ENCODE measurements at regions not wholly inside any gene's neighbourhood (a gene's known extent, or its start where the extent isn't known, plus 50 kb on each side); places are given as distances from the start of the nearest gene placed in this dataset.

GRCh38 chr2:11099122-11100065 is 55.9 kb upstream of the SLC66A3 start:
- no peak for ATAC-seq
- DNase-seq: peak; percentile 31
- Histone ChIP-seq H3K4me1 (no peaks in the 10 kb centered on the region), H3K9me3 (no peaks in the 10 kb centered on the region), H3K27ac (no peak overlapping the region), H3K4me3 (no peak overlapping the region), H3K36me3 (no peaks in the 10 kb centered on the region), H3K27me3 (no peaks in the 10 kb centered on the region)
- no peak for TF ChIP-seq CTCF (IDR thresholded peaks at IDR 0.05)
- intact Hi-C loops (cut with DNase I): no loop called here

- no peak for TF ChIP-seq CTCF (IDR thresholded peaks at IDR 0.05)
- H3K4me1 ChIP-seq: no peaks in the 10 kb centered on the region
- no peak overlapping the region for H3K27ac ChIP-seq
- intact Hi-C loops (cut with DNase I): no loop called here
- H3K36me3 ChIP-seq: no peaks in the 10 kb centered on the region
- H3K4me3 ChIP-seq: no peak overlapping the region
- DNase-seq (peak; percentile 25), ATAC-seq (no peak)
- H3K9me3 ChIP-seq: no peaks in the 10 kb centered on the region
- no peaks in the 10 kb centered on the region for H3K27me3 ChIP-seq
Measured at GRCh38 chr2:11100130-11100529, 55.1 kb upstream of the SLC66A3 start.

GRCh38 chr2:11100976-11101375 is 54.3 kb upstream of the SLC66A3 start:
- no peaks in the 10 kb centered on the region for H3K9me3 ChIP-seq
- H3K27ac ChIP-seq: no peak overlapping the region
- no peaks in the 10 kb centered on the region for H3K27me3 ChIP-seq
- H3K4me3 ChIP-seq: no peak overlapping the region
- H3K4me1 ChIP-seq: no peaks in the 10 kb centered on the region
- TF ChIP-seq CTCF (IDR thresholded peaks at IDR 0.05): no peak
- DNase-seq (peak; percentile 36), ATAC-seq (no peak)
- intact Hi-C loops (cut with DNase I): no loop called here
- no peaks in the 10 kb centered on the region for H3K36me3 ChIP-seq

GRCh38 chr2:11101430-11101829 is 53.8 kb upstream of the SLC66A3 start:
- no peaks in the 10 kb centered on the region for H3K27me3 ChIP-seq
- H3K9me3 ChIP-seq: no peaks in the 10 kb centered on the region
- TF ChIP-seq CTCF (IDR thresholded peaks at IDR 0.05): no peak
- H3K27ac ChIP-seq: no peak overlapping the region
- ATAC-seq (no peak), DNase-seq (peak; percentile 53)
- H3K4me1 ChIP-seq: no peaks in the 10 kb centered on the region
- intact Hi-C loops (cut with DNase I): no loop called here
- H3K4me3 ChIP-seq: no peak overlapping the region
- no peaks in the 10 kb centered on the region for H3K36me3 ChIP-seq

- intact Hi-C loops (cut with DNase I): no loop called here
- no peaks in the 10 kb centered on the region for H3K9me3 ChIP-seq
- ATAC-seq: no peak
- no peak overlapping the region for H3K27ac ChIP-seq
- TF ChIP-seq CTCF (IDR thresholded peaks at IDR 0.05): no peak
- no peaks in the 10 kb centered on the region for H3K4me1 ChIP-seq
- H3K36me3 ChIP-seq: no peaks in the 10 kb centered on the region
- H3K4me3 ChIP-seq: no peak overlapping the region
- DNase-seq: peak; percentile 5
- no peaks in the 10 kb centered on the region for H3K27me3 ChIP-seq
Measured at GRCh38 chr2:11102466-11102865, 52.8 kb upstream of the SLC66A3 start.

Data from upper lobe of right lung (tissue), 1 donor.